Adrenal gland (tissue), 5 donors: ENCODE measurements at regions not wholly inside any gene's neighbourhood (a gene's known extent, or its start where the extent isn't known, plus 50 kb on each side); places are given as distances from the start of the nearest gene placed in this dataset.

Experiments used
- CTCF ChIP-seq, 6 experiments: fragments of 450-650 bp in 4 of 6; fragments of 200-600 bp in 2 of 6; sonication (generic) in 1 of 6; IDR thresholded peaks; 1 replicate in 5 of 6; 2 replicates in 1 of 6; pipeline versions ENCODE4 v1.5.1 to v1.8.0; 2016 to 2021; ENCODE audit warnings: antibody characterized with exemption in 6 of 6, mild to moderate bottlenecking in 2 of 6, moderate library complexity in 1 of 6
- POLR2A ChIP-seq, 2 donors: fragments of 450-650 bp; IDR thresholded peaks; one replicate each; pipeline ENCODE4 v1.6.1; 2017; ENCODE audit warnings: antibody characterized with exemption in 2 of 2, mild to moderate bottlenecking in 2 of 2, moderate library complexity in 1 of 2
- donor health status: DM: no; HTN: no; CAD: no.

- no peak for TF ChIP-seq CTCF (IDR thresholded peaks at IDR 0.05)
- no peak for TF ChIP-seq POLR2A (IDR thresholded peaks at IDR 0.05)
Measured at GRCh38 chr2:234869164-234869563, 82.7 kb upstream of the SH3BP4 start.
